HG03196 (cell line): ENCODE measurements at regions not wholly inside any gene's neighbourhood (a gene's known extent, or its start where the extent isn't known, plus 50 kb on each side); places are given as distances from the start of the nearest gene placed in this dataset.

Experiments
- ATAC-seq: cut with Tn5 transposase; IDR thresholded peaks from one replicate; pipeline ENCODE4 v1.9.1; 2021; ENCODE audit not compliant: unreplicated experiment

GRCh38 chr22:48226026-48227013 is 1463.9 kb downstream of the TBC1D22A start:
- no peak for ATAC-seq

- no peak for ATAC-seq
Observed at GRCh38 chr22:48224332-48224731, 1461.9 kb downstream of the TBC1D22A start.

- no peak for ATAC-seq
Observed at GRCh38 chr22:48223488-48224190, 1461.2 kb downstream of the TBC1D22A start.

- no peak for ATAC-seq
Observed at GRCh38 chr22:48222742-48223487, 1460.5 kb downstream of the TBC1D22A start.

- no peak for ATAC-seq
Observed at GRCh38 chr22:48218889-48219420, 1456.5 kb downstream of the TBC1D22A start.

GRCh38 chr22:48217596-48217995 is 1455.1 kb downstream of the TBC1D22A start:
- ATAC-seq, result no peak

- no peak for ATAC-seq
Observed at GRCh38 chr22:48212727-48213126, 1450.3 kb downstream of the TBC1D22A start.

- ATAC-seq, result no peak
Observed at GRCh38 chr22:48210812-48211211, 1448.4 kb downstream of the TBC1D22A start.

GRCh38 chr22:48210198-48210580 is 1447.7 kb downstream of the TBC1D22A start:
- no peak for ATAC-seq

GRCh38 chr22:48209473-48210197 is 1447.2 kb downstream of the TBC1D22A start:
- no peak for ATAC-seq

GRCh38 chr22:48208894-48209293 is 1446.4 kb downstream of the TBC1D22A start:
- ATAC-seq, result no peak

GRCh38 chr22:48207919-48208535 is 1445.6 kb downstream of the TBC1D22A start:
- ATAC-seq, result no peak

- no peak for ATAC-seq
Observed at GRCh38 chr22:48205790-48206189, 1443.3 kb downstream of the TBC1D22A start.

- no peak for ATAC-seq
Observed at GRCh38 chr22:48205161-48205560, 1442.7 kb downstream of the TBC1D22A start.

GRCh38 chr22:48204296-48204695 is 1441.8 kb downstream of the TBC1D22A start:
- ATAC-seq, result no peak

- no peak for ATAC-seq
Observed at GRCh38 chr22:48199667-48200066, 1437.2 kb downstream of the TBC1D22A start.

GRCh38 chr22:48198489-48199459 is 1436.3 kb downstream of the TBC1D22A start:
- ATAC-seq, result no peak

- ATAC-seq, result no peak
Observed at GRCh38 chr22:48197189-48197690, 1434.8 kb downstream of the TBC1D22A start.

GRCh38 chr22:48192920-48193319 is 1430.5 kb downstream of the TBC1D22A start:
- no peak for ATAC-seq
